Liver (tissue), 8 donors: ENCODE measurements at regions not wholly inside any gene's neighbourhood (a gene's known extent, or its start where the extent isn't known, plus 50 kb on each side); places are given as distances from the start of the nearest gene placed in this dataset.

Experiments used
- DNase-seq: peaks from one replicate; pipeline ENCODE4 v3.0.0-alpha.2; 2017; ENCODE audit warnings: low spot score
- H3K27ac ChIP-seq, 2 donors: one replicate each; pipeline ENCODE4 v1.7.0; 2013; ENCODE audit warnings: inconsistent platforms in 2 of 2, low read length in 2 of 2, control low read depth in 1 of 2, low read depth in 1 of 2, mild to moderate bottlenecking in 1 of 2
- H3K27me3 ChIP-seq, 4 donors: one replicate each; pipeline versions ENCODE4 v1.6.1 to v1.7.0; 2013; ENCODE audit warnings: low read length in 3 of 4, inconsistent platforms in 1 of 4, mild to moderate bottlenecking in 1 of 4, moderate library complexity in 1 of 4; ENCODE audit not compliant: control insufficient read depth in 4 of 4, insufficient read depth in 4 of 4
- H3K36me3 ChIP-seq, 4 donors: one replicate each; pipeline versions ENCODE4 v1.6.1 to v1.7.0; 2013; ENCODE audit warnings: low read length in 3 of 4, mild to moderate bottlenecking in 3 of 4, low read depth in 1 of 4, moderate library complexity in 1 of 4; ENCODE audit not compliant: control insufficient read depth in 4 of 4, insufficient read depth in 3 of 4
- H3K4me1 ChIP-seq, 4 donors: one replicate each; pipeline versions ENCODE4 v1.6.1 to v1.7.0; 2013; ENCODE audit warnings: low read length in 3 of 4, mild to moderate bottlenecking in 3 of 4, moderate library complexity in 1 of 4; ENCODE audit not compliant: control insufficient read depth in 4 of 4, insufficient read depth in 4 of 4
- H3K4me3 ChIP-seq, 3 donors: one replicate each; pipeline versions ENCODE4 v1.6.1 to v1.7.0; 2013; ENCODE audit warnings: low read length in 3 of 3, control low read depth in 1 of 3, low read depth in 1 of 3, mild to moderate bottlenecking in 1 of 3
- H3K9ac ChIP-seq, 2 donors: one replicate each; pipeline ENCODE4 v1.7.0; 2013; ENCODE audit warnings: low read length in 2 of 2, mild to moderate bottlenecking in 2 of 2, moderate library complexity in 2 of 2, control low read depth in 1 of 2, low read depth in 1 of 2
- H3K9me3 ChIP-seq, 4 donors: one replicate each; pipeline versions ENCODE4 v1.6.1 to v1.7.0; 2013; ENCODE audit warnings: low read length in 3 of 4; ENCODE audit not compliant: control insufficient read depth in 4 of 4
- ATF3 ChIP-seq: IDR thresholded peaks from 2 replicates; pipeline ENCODE4 v1.6.1; 2016; ENCODE audit warnings: antibody characterized with exemption
- EGR1 ChIP-seq, 2 donors: IDR thresholded peaks; 2 replicates each; pipeline ENCODE4 v1.6.1; 2016 to 2018; ENCODE audit warnings: antibody characterized with exemption in 2 of 2, low read depth in 2 of 2
- FOXA1 ChIP-seq: IDR thresholded peaks from 2 replicates; pipeline ENCODE4 v1.6.1; 2016; ENCODE audit warnings: antibody characterized with exemption
- FOXA2 ChIP-seq: IDR thresholded peaks from 2 replicates; pipeline ENCODE4 v1.6.1; 2016; ENCODE audit warnings: antibody characterized with exemption
- GABPA ChIP-seq, 2 donors: IDR thresholded peaks in 1 of 2; conservative IDR thresholded peaks in 1 of 2; 2 replicates each; pipeline ENCODE4 v1.6.1; 2016; ENCODE audit warnings: antibody characterized with exemption in 2 of 2, mild to moderate bottlenecking in 1 of 2, moderate library complexity in 1 of 2
- HNF4A ChIP-seq, 2 donors: conservative IDR thresholded peaks; 2 replicates each; pipeline ENCODE4 v1.6.1; 2016; ENCODE audit warnings: antibody characterized with exemption in 2 of 2, mild to moderate bottlenecking in 2 of 2
- HNF4G ChIP-seq: IDR thresholded peaks from 2 replicates; pipeline ENCODE4 v1.6.1; 2016; ENCODE audit warnings: antibody characterized with exemption
- JUND ChIP-seq, 2 donors: IDR thresholded peaks; 2 replicates each; pipeline ENCODE4 v1.6.1; 2016; ENCODE audit warnings: antibody characterized with exemption in 2 of 2
- MAX ChIP-seq: IDR thresholded peaks from 2 replicates; pipeline ENCODE4 v1.6.1; 2016; ENCODE audit warnings: antibody characterized with exemption
- NR2F2 ChIP-seq: IDR thresholded peaks from 2 replicates; pipeline ENCODE4 v1.6.1; 2016; ENCODE audit warnings: antibody characterized with exemption
- REST ChIP-seq: IDR thresholded peaks from 2 replicates; pipeline ENCODE4 v1.6.1; 2016; ENCODE audit warnings: antibody characterized with exemption, mild to moderate bottlenecking
- RXRA ChIP-seq, 2 donors: IDR thresholded peaks; 2 replicates each; pipeline ENCODE4 v1.6.1; 2017 to 2018; ENCODE audit warnings: antibody characterized with exemption in 2 of 2, mild to moderate bottlenecking in 1 of 2
- SP1 ChIP-seq: IDR thresholded peaks from 2 replicates; pipeline ENCODE4 v1.6.1; 2018; ENCODE audit warnings: antibody characterized with exemption, mild to moderate bottlenecking
- TAF1 ChIP-seq: conservative IDR thresholded peaks from 2 replicates; pipeline ENCODE4 v1.6.1; 2016; ENCODE audit warnings: antibody characterized with exemption, mild to moderate bottlenecking
- WGBS: extraction: QIAGEN DNeasy Blood & Tissue Kit; methylation state at CpG from one replicate; pipeline ENCODE4 v1.1.7; 2013; 5-methylcytosine and 5-hydroxymethylcytosine counted together
- TF ChIP-seq, protein P1 (sequence below): fragments of 150-350 bp; IDR thresholded peaks from 2 replicates; pipeline ENCODE4 v1.5.1; 2017; ENCODE audit warnings: improper control_type of control experiment, low read depth, low read length; ENCODE audit not compliant: missing input control
- TF ChIP-seq, protein P2 (sequence below): IDR thresholded peaks from 2 replicates; pipeline ENCODE4 v1.6.1; 2016; ENCODE audit warnings: antibody characterized with exemption
- donor health status: healthy.
- donor health status: healthy.
- donor health status: healthy.
- donor health status: healthy.
- donor health status: healthy.

GRCh38 chr7:124655990-124656389 lies 109.6 kb downstream of the GPR37 start:
- H3K4me1 ChIP-seq: no peaks in the 10 kb centered on the region
- no peak overlapping the region for H3K27ac ChIP-seq
- H3K4me3 ChIP-seq: no peak overlapping the region
- no peaks in the 10 kb centered on the region for H3K36me3 ChIP-seq
- no peaks in the 10 kb centered on the region for H3K27me3 ChIP-seq
- no peaks in the 10 kb centered on the region for H3K9me3 ChIP-seq
- 60% methylated on average over 3 of the region's 3 CpGs for WGBS
- no peak overlapping the region for H3K9ac ChIP-seq
- DNase-seq: no peak
- TF ChIP-seq FOXA1 (no peak), RXRA (IDR thresholded peaks at IDR 0.05) (no peak), HNF4G (no peak)

DNA sequence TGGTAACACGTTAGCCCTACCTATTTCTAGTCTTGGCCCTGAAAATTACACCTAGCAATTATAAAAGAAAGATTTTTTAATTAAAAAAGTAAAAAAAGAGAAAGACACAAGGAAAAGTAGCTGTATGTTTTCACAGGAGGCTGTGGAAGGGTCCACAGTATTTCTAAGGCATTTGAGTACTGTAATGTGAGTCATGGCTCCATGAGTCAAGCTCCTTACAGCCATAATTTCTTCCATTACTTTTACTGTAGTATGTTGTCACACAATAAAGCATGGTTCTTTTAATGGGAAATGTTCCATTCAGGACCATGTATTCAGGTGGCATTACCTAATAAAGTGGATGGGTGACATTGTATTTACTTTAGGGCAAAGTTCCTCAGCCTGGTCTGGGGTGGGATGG lies 113.4 kb downstream of the GPR37 start:
- no peaks in the 10 kb centered on the region for H3K27me3 ChIP-seq
- WGBS: 49% methylated on average over 1 of the region's 1 CpG
- TF ChIP-seq SP1 (no peak), JUND (IDR thresholded peaks at IDR 0.05) (no peak), HNF4A (conservative IDR thresholded peaks at IDR 0.05) (no peak), NR2F2 (no peak), EGR1 (IDR thresholded peaks at IDR 0.05; ENCODE audit: low read depth in 2 of 2) (no peak), TAF1 (no peak)
- no peaks in the 10 kb centered on the region for H3K4me1 ChIP-seq
- no peak overlapping the region for H3K4me3 ChIP-seq
- H3K27ac ChIP-seq: no peak overlapping the region
- no peak for DNase-seq
- no peak overlapping the region for H3K9ac ChIP-seq
- H3K9me3 ChIP-seq: no peaks in the 10 kb centered on the region
- H3K36me3 ChIP-seq: no peaks in the 10 kb centered on the region

- Histone ChIP-seq H3K4me1 (no peaks in the 10 kb centered on the region), H3K9ac (no peak overlapping the region), H3K27ac (no peak overlapping the region), H3K4me3 (no peak overlapping the region), H3K27me3 (no peaks in the 10 kb centered on the region), H3K36me3 (no peaks in the 10 kb centered on the region), H3K9me3 (no peaks in the 10 kb centered on the region)
- no peak for DNase-seq
- TF ChIP-seq REST (no peak), HNF4G (no peak), MAX (no peak), FOXA1 (no peak), NR2F2 (no peak), RXRA (IDR thresholded peaks at IDR 0.05) (no peak), TAF1 (no peak), SP1 (no peak), ATF3 (no peak), GABPA (IDR thresholded peaks at IDR 0.05 in 1 of 2, conservative IDR thresholded peaks at IDR 0.05 in 1 of 2) (no peak), FOXA2 (no peak)
- TF ChIP-seq, protein P1, sequence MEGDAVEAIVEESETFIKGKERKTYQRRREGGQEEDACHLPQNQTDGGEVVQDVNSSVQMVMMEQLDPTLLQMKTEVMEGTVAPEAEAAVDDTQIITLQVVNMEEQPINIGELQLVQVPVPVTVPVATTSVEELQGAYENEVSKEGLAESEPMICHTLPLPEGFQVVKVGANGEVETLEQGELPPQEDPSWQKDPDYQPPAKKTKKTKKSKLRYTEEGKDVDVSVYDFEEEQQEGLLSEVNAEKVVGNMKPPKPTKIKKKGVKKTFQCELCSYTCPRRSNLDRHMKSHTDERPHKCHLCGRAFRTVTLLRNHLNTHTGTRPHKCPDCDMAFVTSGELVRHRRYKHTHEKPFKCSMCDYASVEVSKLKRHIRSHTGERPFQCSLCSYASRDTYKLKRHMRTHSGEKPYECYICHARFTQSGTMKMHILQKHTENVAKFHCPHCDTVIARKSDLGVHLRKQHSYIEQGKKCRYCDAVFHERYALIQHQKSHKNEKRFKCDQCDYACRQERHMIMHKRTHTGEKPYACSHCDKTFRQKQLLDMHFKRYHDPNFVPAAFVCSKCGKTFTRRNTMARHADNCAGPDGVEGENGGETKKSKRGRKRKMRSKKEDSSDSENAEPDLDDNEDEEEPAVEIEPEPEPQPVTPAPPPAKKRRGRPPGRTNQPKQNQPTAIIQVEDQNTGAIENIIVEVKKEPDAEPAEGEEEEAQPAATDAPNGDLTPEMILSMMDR: no peak
- TF ChIP-seq, protein P2, sequence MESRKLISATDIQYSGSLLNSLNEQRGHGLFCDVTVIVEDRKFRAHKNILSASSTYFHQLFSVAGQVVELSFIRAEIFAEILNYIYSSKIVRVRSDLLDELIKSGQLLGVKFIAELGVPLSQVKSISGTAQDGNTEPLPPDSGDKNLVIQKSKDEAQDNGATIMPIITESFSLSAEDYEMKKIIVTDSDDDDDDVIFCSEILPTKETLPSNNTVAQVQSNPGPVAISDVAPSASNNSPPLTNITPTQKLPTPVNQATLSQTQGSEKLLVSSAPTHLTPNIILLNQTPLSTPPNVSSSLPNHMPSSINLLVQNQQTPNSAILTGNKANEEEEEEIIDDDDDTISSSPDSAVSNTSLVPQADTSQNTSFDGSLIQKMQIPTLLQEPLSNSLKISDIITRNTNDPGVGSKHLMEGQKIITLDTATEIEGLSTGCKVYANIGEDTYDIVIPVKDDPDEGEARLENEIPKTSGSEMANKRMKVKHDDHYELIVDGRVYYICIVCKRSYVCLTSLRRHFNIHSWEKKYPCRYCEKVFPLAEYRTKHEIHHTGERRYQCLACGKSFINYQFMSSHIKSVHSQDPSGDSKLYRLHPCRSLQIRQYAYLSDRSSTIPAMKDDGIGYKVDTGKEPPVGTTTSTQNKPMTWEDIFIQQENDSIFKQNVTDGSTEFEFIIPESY: no peak
- WGBS: 76% methylated on average over 4 of the region's 4 CpGs
Measured at GRCh38 chr7:124651136-124651535, 114.5 kb downstream of the GPR37 start.
